NCI-H345 (cell line): ENCODE measurements at regions not wholly inside any gene's neighbourhood (a gene's known extent, or its start where the extent isn't known, plus 50 kb on each side); places are given as distances from the start of the nearest gene placed in this dataset.

ENCODE experiments used
- DNase-seq: peaks from one replicate; lab custom pipeline; 2025; lab: John Stamatoyannopoulos, UW

DNA sequence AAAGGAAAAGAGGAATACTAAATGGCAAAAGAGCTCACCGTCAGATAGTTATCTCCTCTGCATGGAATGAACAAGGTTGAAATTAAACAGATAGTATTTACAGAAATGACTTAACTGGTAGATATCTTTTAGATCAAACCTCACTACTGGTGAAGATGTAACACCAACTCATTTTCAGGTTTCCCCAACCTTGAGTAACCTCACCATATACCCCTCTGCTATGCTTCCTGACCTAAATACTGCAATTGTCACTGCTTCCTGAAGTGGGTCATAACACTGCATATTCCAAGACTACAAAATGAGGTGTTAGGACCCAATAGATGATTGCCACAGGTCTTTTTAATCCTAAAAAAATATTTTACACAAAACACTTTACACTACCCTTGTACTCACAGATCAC, 76.3 kb upstream of the PLEKHA5 start:
- DNase-seq = no peak

DNA sequence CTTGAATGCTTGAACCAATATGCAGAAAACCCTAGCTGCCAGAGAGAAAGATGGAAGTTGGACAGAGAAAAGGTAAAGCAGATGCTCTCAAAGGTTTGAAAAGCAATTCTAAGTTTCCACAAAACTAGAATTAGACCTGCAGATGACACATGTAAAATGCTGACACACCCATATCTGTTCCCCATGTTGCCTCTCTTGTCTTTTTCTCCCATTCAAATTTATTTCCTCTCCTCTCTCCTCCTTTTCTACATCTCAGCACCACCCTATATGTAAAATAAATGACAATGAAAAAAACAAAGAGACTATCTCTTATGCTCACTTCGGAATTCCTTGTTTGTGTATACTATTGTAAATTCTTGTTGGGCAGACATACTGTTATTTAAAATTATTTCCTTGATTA, 75.5 kb upstream of the PLEKHA5 start:
- no peak for DNase-seq

DNA sequence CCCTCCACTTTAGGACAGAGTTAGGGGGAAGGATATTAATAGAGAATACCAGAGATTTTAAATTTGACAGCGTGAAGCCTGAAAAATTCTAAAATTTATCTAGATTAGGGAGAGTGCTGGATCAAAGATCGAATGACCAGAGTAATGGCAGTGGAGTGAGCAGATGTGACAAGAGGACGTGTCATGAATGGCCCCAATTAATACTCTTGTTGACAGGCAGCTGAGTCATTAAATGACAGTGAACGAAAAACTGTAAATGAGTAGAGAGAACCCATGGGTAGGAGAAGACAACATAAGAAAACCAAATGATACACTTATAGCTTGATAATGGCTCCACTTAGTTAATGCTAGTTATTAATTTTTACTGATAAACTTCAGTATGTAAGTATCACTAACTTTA, 73.9 kb upstream of the PLEKHA5 start:
- no peak for DNase-seq

DNA sequence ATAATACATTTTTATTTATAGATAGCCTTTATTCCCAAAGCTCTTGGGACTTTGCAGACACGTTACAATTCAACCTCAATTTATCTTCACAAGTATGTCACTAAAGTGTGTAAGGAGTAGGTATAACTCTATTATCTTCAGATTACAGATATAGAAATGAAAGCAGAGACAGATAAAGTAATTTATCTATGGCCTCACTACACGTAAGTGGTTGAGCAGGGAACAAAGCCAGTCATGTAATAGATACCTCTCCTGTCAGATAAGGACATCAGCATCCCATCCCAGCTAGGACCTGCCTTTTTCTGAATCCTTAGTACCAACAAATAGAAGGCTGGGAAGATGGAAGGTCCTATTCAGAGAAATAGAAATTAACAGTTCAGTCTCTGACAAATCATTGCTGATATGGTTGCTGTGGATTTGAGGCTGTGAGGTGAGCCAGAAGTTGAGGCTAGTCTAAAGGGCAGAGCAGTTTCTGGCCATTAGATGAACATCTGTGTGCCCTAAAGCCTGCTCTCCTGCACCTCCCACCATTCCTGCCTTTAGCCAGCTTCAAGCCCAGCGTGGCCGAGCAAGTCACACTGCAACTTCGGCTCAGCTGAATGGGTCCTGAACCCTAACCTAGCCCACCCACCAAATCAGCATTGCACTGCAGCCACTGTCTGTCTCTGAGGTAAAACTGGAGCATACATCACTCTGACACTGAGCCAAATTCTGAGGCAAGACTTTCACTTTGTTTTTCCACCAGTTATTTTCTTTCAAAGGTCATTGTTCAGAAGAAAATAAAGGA, 71.1 kb upstream of the PLEKHA5 start:
- DNase-seq = no peak

DNA sequence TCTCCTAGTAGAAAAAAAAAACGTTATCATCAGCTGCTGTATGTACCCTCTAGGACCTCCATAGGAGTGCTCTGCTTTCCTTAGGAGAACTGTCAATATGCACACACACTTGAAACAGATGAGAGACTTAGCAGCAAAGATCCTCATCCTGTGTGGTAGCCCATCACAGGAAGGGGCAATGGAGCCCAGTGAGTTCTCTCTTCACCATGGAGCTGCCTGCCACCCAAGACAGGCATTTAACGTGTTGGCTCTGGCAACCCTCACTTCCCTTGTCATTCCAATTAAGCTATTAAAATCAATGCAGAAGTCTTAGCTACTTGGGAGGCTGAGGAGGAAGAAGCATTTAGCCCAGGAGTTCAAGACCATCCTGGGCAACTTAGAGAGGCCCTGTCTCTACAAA, 64.8 kb upstream of the PLEKHA5 start:
- DNase-seq = no peak

DNA sequence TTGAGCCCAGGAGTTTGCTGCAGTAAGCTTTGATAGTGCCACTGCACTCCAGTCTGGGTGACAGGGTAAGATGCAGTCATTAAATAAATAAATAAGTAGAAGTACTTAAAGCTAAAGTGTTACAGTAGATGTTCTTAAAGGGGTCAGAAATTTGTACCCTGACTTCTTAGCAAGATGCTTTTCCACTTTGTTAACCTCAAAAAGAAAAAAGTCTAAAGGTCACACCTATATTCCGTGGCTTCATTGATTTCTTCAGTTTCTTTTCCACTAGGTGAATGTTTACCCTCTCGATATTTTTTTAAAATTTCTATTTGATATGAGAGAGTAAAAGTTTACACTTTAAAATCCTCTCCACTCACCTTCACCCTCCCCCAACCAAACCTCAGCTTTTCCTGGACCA, 64.3 kb upstream of the PLEKHA5 start:
- DNase-seq = no peak

DNA sequence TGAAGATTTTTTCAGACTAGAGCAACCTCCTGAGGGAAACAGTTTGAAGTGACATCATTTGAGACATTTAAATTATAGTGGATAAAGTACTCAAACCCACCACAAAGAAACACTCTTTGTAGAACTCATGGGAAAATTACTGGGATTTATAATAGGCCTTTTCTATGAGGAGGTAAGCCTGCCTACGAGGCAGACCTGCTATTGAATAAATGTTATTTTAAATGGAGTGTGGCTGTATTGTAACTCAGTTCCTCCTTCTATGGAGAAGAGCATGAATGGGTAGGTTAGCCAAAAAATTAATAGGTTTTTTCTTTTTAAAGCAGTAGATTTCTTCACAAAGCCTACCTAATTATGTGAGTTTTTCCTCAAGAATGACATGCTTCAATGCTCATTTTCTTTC, 63.7 kb upstream of the PLEKHA5 start:
- no peak for DNase-seq

DNA sequence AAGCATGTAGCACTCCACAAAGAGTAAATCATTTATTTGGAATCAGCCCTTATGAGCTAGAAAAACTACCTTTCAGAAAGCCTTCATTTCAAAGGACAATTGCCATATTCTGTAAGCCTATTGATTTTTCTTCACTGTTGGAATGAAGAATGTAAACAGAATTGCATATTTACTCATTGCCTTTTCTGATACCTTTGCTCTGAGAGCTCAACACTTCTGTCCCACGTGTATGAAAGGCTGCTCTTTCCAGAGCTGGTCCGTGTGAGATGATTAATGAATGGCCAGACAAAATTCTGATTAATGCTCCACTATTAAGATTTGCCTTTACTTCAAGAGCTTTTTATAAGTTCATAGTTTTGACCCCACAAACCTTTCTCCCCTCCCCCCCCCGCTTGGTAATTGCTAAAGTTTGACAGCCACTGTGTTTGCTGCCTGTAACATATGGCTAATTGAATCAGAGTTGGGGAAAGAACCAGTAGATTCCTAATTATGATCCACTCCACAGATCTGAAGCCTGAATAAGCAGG, 63.0 kb upstream of the PLEKHA5 start:
- no peak for DNase-seq

DNA sequence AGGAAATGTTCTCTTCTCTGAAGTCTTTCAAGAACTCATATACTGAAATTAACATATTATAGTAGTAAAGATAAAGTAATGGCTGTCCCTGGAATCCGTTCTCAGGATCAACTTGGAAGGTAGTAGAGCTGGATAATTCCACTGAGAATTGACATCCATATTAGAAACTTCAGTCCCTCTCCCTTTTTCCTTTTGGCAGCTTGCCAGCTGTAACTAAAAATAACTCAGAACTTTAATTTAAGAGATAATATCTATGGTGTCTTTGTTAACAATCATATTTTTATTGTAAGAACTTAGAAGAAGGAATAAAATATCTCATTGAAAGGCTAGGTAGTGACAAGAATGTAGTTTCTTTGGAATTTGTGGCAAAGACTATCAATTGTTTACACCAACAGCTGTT, 61.4 kb upstream of the PLEKHA5 start:
- DNase-seq = no peak

DNA sequence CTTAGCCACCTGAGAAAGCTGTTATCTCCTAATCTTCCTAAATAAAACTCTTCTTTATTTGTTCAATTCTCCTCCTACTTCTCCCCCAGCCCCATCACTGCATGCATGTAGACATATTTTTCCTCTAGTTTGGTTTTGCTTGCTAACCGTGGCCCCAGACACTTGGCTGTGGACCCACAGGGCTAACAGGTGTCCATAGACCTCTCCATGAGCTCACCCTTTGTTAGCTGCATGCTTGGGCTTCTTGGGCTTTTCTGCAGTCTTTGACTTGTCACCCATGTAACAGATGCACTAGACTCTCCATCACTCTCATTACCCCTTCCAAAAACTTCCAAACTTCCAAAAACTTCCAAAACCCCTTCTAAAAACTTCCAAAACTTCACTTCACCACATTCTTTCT, 59.2 kb upstream of the PLEKHA5 start:
- DNase-seq = no peak

DNA sequence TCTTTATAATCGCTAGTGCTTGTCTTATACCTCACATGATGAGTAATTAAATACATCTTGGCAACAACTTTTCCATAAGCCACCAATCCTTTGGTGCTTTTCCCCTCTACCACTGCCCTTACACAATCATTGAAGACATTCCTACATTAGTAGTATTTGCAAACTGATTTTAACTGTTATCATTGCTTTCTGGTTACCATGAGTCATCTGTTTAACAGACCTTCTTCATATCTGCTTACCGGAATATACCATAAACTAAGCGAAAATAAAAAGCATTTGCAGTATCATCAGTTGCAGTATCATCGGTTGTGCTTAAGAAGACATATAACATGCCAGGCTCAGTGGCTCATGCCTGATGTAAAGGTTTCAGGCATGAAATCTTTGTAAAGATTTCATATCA, 54.8 kb upstream of the PLEKHA5 start:
- no peak for DNase-seq

DNA sequence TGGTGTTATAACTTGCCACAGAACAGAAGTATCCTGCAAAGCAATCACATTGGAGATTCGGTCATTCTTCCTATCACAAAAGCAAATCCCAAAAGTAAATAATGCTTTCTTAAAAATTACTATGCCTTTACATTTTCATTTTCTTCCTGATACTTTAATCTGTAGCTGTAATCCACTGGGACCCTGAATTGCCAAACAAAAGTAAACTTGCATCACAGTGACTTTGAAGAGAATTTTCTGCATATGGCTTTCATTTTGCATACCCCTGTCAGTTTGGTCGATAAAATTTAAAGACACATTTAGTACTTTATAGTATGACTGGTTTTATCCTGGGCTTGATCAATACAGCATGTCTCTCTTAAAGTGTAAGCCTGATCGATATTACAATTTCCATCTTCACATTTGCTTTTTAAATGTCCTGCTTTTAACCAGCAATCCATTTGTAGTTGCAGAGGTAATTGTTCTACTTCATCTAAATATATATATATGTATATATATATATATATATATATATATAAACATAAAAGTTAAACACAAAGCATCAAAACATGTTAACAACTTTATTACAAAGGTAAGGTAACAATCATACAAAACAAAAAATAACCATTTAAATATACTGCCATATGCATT, 53.7 kb upstream of the PLEKHA5 start:
- no peak for DNase-seq
